ENCODE measurements at regions not wholly inside any gene's neighbourhood (a gene's known extent, or its start where the extent isn't known, plus 50 kb on each side); places are given as distances from the start of the nearest gene placed in this dataset.

- TF ChIP-seq EZH2 (IDR thresholded peaks at IDR 0.05; ENCODE audit: borderline replicate concordance, low read depth, low read length, poor library complexity, severe bottlenecking) (no peak), CTCF (conservative IDR thresholded peaks at IDR 0.05; ENCODE audit: low read depth, low read length) (no peak)
- Histone ChIP-seq H3K9me3 (ENCODE audit: low read depth, low read length, poor library complexity, severe bottlenecking) (peaks cover 9% of the 10 kb centered on the region), H3K4me3 (ENCODE audit: low read depth, low read length, poor library complexity, severe bottlenecking) (no peak overlapping the region), H3K36me3 (ENCODE audit: insufficient read depth, low read length, poor library complexity, severe bottlenecking) (no peaks in the 10 kb centered on the region), H3K4me1 (ENCODE audit: insufficient read depth, low read length, poor library complexity, severe bottlenecking) (no peaks in the 10 kb centered on the region), H3K27me3 (replicated peaks; ENCODE audit: insufficient read depth, low read depth, low read length, poor library complexity) (no peaks in the 10 kb centered on the region), H3K27ac (ENCODE audit: low read depth, low read length, poor library complexity, severe bottlenecking) (no peak overlapping the region)
- BruUV-seq (replicated peaks), result no TSS peak
- ChIA-PET POLR2A (ENCODE audit: low non-redundant PET) (no interaction called here), CTCF (no interaction called here)
- DNase-seq (ENCODE audit: low spot score), result no peak
- intact Hi-C loops (cut with micrococcal nuclease; ENCODE audit: unreplicated experiment), result no loop called here
These were observed 123.4 kb upstream of the LRRN1 start for GRCh38 chr3:3675801-3676200.

GRCh38 chr3:3675186-3675585, 124.0 kb upstream of the LRRN1 start:
- POLR2A ChIA-PET (ENCODE audit: low non-redundant PET), result no interaction called here
- no peaks in the 10 kb centered on the region for H3K27me3 ChIP-seq (replicated peaks; ENCODE audit: insufficient read depth, low read depth, low read length, poor library complexity)
- intact Hi-C loops (cut with micrococcal nuclease; ENCODE audit: unreplicated experiment), result no loop called here

GRCh38 chr3:3666664-3667063, 132.6 kb upstream of the LRRN1 start:
- POLR2A ChIA-PET (ENCODE audit: low non-redundant PET), result no interaction called here
- H3K27me3 ChIP-seq (replicated peaks; ENCODE audit: insufficient read depth, low read depth, low read length, poor library complexity), result no peaks in the 10 kb centered on the region
- no peak for DNase-seq (ENCODE audit: low spot score)
- no peak overlapping the region for H3K4me3 ChIP-seq (ENCODE audit: low read depth, low read length, poor library complexity, severe bottlenecking)
- BruUV-seq (replicated peaks), result no TSS peak
- no peak overlapping the region for H3K27ac ChIP-seq (ENCODE audit: low read depth, low read length, poor library complexity, severe bottlenecking)
- H3K9me3 ChIP-seq (ENCODE audit: low read depth, low read length, poor library complexity, severe bottlenecking), result peaks cover 35% of the 10 kb centered on the region
- CTCF ChIA-PET, result no interaction called here
- H3K4me1 ChIP-seq (ENCODE audit: insufficient read depth, low read length, poor library complexity, severe bottlenecking), result no peaks in the 10 kb centered on the region
- TF ChIP-seq EZH2 (IDR thresholded peaks at IDR 0.05; ENCODE audit: borderline replicate concordance, low read depth, low read length, poor library complexity, severe bottlenecking) (no peak), CTCF (conservative IDR thresholded peaks at IDR 0.05; ENCODE audit: low read depth, low read length) (no peak)
- no peaks in the 10 kb centered on the region for H3K36me3 ChIP-seq (ENCODE audit: insufficient read depth, low read length, poor library complexity, severe bottlenecking)
- intact Hi-C loops (cut with micrococcal nuclease; ENCODE audit: unreplicated experiment), result no loop called here

More at GRCh38 chr3:3675186-3675585, 124.0 kb upstream of the LRRN1 start:
- CTCF ChIA-PET, result no interaction called here
- BruUV-seq (replicated peaks), result no TSS peak
- no peaks in the 10 kb centered on the region for H3K4me1 ChIP-seq (ENCODE audit: insufficient read depth, low read length, poor library complexity, severe bottlenecking)
- peaks cover 12% of the 10 kb centered on the region for H3K9me3 ChIP-seq (ENCODE audit: low read depth, low read length, poor library complexity, severe bottlenecking)
- DNase-seq (ENCODE audit: low spot score), result no peak
- TF ChIP-seq CTCF (conservative IDR thresholded peaks at IDR 0.05; ENCODE audit: low read depth, low read length) (no peak), EZH2 (IDR thresholded peaks at IDR 0.05; ENCODE audit: borderline replicate concordance, low read depth, low read length, poor library complexity, severe bottlenecking) (no peak)
- no peaks in the 10 kb centered on the region for H3K36me3 ChIP-seq (ENCODE audit: insufficient read depth, low read length, poor library complexity, severe bottlenecking)
- no peak overlapping the region for H3K27ac ChIP-seq (ENCODE audit: low read depth, low read length, poor library complexity, severe bottlenecking)
- H3K4me3 ChIP-seq (ENCODE audit: low read depth, low read length, poor library complexity, severe bottlenecking), result no peak overlapping the region

All from A673 (cell line).